AG04450 (cell line): ENCODE measurements at regions not wholly inside any gene's neighbourhood (a gene's known extent, or its start where the extent isn't known, plus 50 kb on each side); places are given as distances from the start of the nearest gene placed in this dataset.
A peak's percentile ranks its signal among the peaks of the same experiment; 100 is the strongest.

Experiments
- CTCF ChIA-PET: fragments of 300-600, 350-600 bp; formaldehyde crosslinking; extraction: SDS; loops from one replicate; lab custom pipeline; 2022; ENCODE audit warnings: antibody characterized with exemption, inconsistent platforms; lab: Charles Lee
- POLR2A ChIA-PET: fragments of 350-600 bp; formaldehyde crosslinking; extraction: SDS; loops from one replicate; lab custom pipeline; 2021; ENCODE audit warnings: antibody characterized with exemption, inconsistent platforms; lab: Yijun Ruan, JAX
- DNase-seq: peaks from one replicate; pipeline ENCODE4 v3.0.0-alpha.2; 2011; ENCODE audit warnings: low read depth, low spot score
- H3K27ac ChIP-seq: one replicate; pipeline ENCODE4 v1.5.1; 2012; ENCODE audit warnings: low read depth, low read length, control low read depth
- H3K27me3 ChIP-seq: one replicate; pipeline ENCODE4 v1.6.0; 2012; ENCODE audit warnings: low read length; ENCODE audit not compliant: control insufficient read depth, insufficient read depth
- H3K4me3 ChIP-seq: 2 replicates; pipeline ENCODE4 v1.5.1; 2011; ENCODE audit warnings: mild to moderate bottlenecking, low read depth, low read length, control low read depth
- H3K9me3 ChIP-seq: 2 replicates; pipeline ENCODE4 v1.5.1; 2012; ENCODE audit warnings: low read length; ENCODE audit not compliant: control insufficient read depth, insufficient read depth
- TF ChIP-seq, protein P1 (sequence below): IDR thresholded peaks from 2 replicates; pipeline ENCODE4 v1.5.1; 2011; ENCODE audit warnings: low read depth, low read length, control low read depth, inconsistent platforms

DNA sequence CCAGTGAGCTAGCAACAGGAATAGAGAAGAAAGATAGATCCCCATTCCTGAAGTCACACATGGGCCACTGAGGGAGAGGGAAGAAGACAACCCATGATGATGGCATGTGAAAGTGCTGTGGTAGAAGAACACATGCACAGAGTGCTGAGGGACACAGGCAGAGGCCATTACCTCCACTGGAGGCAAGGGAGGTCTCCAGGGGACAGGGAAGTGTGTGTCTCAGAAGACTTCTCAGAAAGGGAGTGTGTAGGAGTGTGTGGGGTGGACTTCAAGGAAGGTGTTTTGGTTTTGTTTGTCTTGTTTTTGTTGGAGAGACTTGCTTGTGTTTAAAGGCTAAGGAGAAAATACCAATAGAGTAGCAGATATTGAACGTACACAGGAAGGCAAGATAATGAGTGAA is 77.0 kb upstream of the SMARCA2 start:
- Histone ChIP-seq H3K9me3 (no peaks in the 10 kb centered on the region), H3K4me3 (no peak overlapping the region), H3K27me3 (no peaks in the 10 kb centered on the region), H3K27ac (no peak overlapping the region)
- CTCF ChIA-PET: interaction anchor here (0.6 kb wide), 1 partner anchor 695 kb away, joined by 3 read pairs; no protein-coding TSS in a partner anchor
- POLR2A ChIA-PET: no interaction called here
- TF ChIP-seq, protein P1, sequence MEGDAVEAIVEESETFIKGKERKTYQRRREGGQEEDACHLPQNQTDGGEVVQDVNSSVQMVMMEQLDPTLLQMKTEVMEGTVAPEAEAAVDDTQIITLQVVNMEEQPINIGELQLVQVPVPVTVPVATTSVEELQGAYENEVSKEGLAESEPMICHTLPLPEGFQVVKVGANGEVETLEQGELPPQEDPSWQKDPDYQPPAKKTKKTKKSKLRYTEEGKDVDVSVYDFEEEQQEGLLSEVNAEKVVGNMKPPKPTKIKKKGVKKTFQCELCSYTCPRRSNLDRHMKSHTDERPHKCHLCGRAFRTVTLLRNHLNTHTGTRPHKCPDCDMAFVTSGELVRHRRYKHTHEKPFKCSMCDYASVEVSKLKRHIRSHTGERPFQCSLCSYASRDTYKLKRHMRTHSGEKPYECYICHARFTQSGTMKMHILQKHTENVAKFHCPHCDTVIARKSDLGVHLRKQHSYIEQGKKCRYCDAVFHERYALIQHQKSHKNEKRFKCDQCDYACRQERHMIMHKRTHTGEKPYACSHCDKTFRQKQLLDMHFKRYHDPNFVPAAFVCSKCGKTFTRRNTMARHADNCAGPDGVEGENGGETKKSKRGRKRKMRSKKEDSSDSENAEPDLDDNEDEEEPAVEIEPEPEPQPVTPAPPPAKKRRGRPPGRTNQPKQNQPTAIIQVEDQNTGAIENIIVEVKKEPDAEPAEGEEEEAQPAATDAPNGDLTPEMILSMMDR: no peak
- no peak for DNase-seq

DNA sequence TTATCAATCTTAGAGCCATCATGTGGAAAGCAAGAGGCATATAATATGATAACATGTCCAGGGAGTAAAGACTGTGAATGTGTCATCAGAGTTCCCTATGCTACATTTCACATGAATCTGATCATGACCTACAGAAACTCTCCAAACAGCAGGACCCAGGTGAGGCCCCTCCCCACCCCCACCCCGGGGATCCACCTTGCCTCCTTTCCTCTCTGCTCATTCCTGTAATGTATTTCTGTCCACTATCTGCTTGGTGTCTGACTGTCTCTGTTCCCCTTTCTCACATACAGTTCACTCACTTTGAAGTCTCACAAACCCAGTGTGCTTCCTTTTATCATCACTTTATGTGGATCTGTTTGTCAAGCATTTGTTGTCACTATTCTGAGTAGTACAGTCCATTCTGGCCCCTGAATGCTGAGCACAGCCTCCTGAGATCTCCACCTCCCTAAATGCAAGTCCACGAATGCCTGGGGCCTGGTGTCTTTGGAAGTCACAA is 76.4 kb upstream of the SMARCA2 start:
- no peak for DNase-seq
- POLR2A ChIA-PET: no interaction called here

DNA sequence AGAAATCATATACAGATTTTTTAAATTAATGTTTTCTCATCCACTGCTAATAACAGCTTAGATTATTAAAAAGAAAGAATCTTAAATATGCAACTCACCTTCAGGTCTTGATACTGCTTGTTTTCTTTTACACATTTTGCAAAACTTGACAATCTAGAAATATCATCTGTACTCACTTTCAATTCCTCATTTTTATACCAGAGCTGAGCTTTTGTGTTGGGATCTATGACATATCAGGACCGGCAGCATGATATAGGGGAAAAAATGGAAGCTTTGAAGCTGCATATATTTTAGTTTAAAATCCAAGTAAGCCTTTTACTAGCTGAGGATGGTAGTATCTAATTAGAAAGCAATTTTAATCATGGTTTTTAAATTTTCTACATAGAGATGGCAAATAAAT is 75.7 kb upstream of the SMARCA2 start:
- H3K27me3 ChIP-seq: no peaks in the 10 kb centered on the region
- POLR2A ChIA-PET: no interaction called here
- TF ChIP-seq, protein P1: no peak
- no peaks in the 10 kb centered on the region for H3K9me3 ChIP-seq
- H3K27ac ChIP-seq: no peak overlapping the region
- H3K4me3 ChIP-seq: no peak overlapping the region
- DNase-seq: no peak
- CTCF ChIA-PET: interaction anchor here (1.0 kb wide), 1 partner anchor 24 kb away, joined by 4 read pairs; no protein-coding TSS in a partner anchor

More for the DNA sequence above, 76.4 kb upstream of the SMARCA2 start:
- Histone ChIP-seq H3K27ac (no peak overlapping the region), H3K9me3 (no peaks in the 10 kb centered on the region), H3K4me3 (no peak overlapping the region), H3K27me3 (no peaks in the 10 kb centered on the region)
- CTCF ChIA-PET: no interaction called here
- TF ChIP-seq, protein P1: no peak

DNA sequence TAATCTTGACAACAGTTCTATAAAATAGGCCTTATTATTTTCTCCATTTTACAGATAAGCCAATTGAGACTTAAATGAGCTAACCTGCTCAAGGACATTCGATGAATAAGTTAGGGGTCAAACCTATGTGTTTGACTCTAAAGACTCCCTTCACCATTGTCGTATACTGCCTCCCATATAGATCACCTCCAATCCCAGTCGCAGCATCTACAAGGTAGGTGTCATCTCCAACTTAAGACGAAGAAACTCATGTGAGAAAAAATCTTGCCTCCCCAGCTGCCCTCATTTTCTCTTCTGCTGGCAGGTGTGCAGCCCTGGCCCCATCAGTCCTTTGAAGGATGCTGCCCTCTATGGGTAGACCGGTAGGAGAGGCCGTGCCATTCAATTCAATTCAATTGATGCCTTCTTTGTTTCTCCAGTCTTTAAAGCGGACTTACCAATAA is 75.2 kb upstream of the SMARCA2 start:
- Histone ChIP-seq H3K27me3 (no peaks in the 10 kb centered on the region), H3K27ac (no peak overlapping the region), H3K9me3 (no peaks in the 10 kb centered on the region), H3K4me3 (no peak overlapping the region)
- DNase-seq: no peak
- POLR2A ChIA-PET: no interaction called here
- TF ChIP-seq, protein P1: peak; percentile 56
- CTCF ChIA-PET: interaction anchor here (1.0 kb wide), 1 partner anchor 23 kb away, joined by 4 read pairs; no protein-coding TSS in a partner anchor

DNA sequence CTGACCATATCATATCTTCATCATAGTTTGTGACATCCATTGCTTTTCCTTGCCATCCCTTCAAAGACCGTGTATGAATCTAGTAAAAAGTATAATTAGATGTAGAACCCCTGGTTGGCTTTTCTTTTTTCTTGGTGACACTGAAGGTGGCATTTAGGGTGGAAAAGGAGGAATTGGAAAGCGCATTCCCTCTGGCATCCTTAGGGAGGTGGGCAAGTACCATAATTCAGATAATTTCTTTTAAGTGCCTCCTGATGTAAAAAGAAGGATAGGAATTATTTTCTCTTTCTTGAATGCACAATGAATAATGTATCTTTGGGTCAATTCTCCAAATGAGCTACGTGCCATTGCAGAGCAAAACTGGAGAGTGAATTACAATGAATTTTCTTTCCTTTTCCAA is 73.2 kb upstream of the SMARCA2 start:
- ChIA-PET POLR2A (no interaction called here), CTCF (interaction anchor here (1.0 to 3.1 kb wide), 3 partner anchors 37 to 145 kb away, joined by 3 to 28 read pairs (median 12); no protein-coding TSS in a partner anchor)
- Histone ChIP-seq H3K9me3 (no peaks in the 10 kb centered on the region), H3K4me3 (no peak overlapping the region), H3K27me3 (no peaks in the 10 kb centered on the region), H3K27ac (no peak overlapping the region)
- DNase-seq: no peak
- TF ChIP-seq, protein P1: peak; percentile 21; the same call in 1 of the 2 replicates
